ENCODE measurements at regions not wholly inside any gene's neighbourhood (a gene's known extent, or its start where the extent isn't known, plus 50 kb on each side); places are given as distances from the start of the nearest gene placed in this dataset.

DNA sequence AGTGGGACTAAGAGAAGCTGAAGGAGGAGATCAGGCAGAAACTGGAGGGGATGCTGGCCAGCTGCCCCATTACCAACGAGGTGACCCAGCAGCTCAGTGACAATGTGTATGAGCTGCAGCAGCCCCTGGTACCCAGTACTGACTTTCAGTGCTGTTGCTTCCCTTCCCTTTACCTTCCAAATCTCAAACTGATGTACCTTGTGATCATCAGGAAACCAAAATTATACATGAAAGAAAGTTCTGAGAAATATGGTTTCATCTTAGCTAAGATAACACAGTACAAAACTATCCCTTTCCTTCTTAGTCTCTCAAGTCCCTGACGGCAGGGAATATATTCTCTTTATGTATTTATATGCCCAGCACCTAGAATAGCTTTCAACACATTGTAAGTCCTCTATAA lies 52.3 kb upstream of the CERS6 start:
- Mint-ChIP-seq H3K4me1 (no peaks in the 10 kb centered on the region), H3K4me3 (no peak overlapping the region), H3K27ac (no peak overlapping the region), H3K9me3 (peaks cover 0 to 21% (median 8%) of the 10 kb centered on the region in 7 donors), H3K36me3 (no peaks in the 10 kb centered on the region), H3K27me3 (peaks cover 0 to 9% (median 5%) of the 10 kb centered on the region in 3 donors)
- DNase-seq (no peak), ATAC-seq (ENCODE audit: low read depth in 2 of 2) (no peak)

- ATAC-seq (ENCODE audit: low read depth in 2 of 2) = no peak
These were observed 51.3 kb upstream of the CERS6 start for GRCh38 chr2:168404764-168405163.

More at GRCh38 chr2:168404764-168405163, 51.3 kb upstream of the CERS6 start:
- no peak for DNase-seq
- H3K27me3 Mint-ChIP-seq = peaks cover 0 to 9% (median 5%) of the 10 kb centered on the region in 3 donors
- no peak overlapping the region for H3K4me3 Mint-ChIP-seq
- H3K9me3 Mint-ChIP-seq = peaks cover 0 to 21% (median 8%) of the 10 kb centered on the region in 7 donors
- H3K36me3 Mint-ChIP-seq = no peaks in the 10 kb centered on the region
- no peak overlapping the region for H3K27ac Mint-ChIP-seq
- H3K4me1 Mint-ChIP-seq = no peaks in the 10 kb centered on the region
